Liver (tissue), 8 donors: ENCODE measurements at regions not wholly inside any gene's neighbourhood (a gene's known extent, or its start where the extent isn't known, plus 50 kb on each side); places are given as distances from the start of the nearest gene placed in this dataset.

Source experiments
- DNase-seq: peaks from one replicate; pipeline ENCODE4 v3.0.0-alpha.2; 2017; ENCODE audit warnings: low spot score
- H3K27ac ChIP-seq, 2 donors: one replicate each; pipeline ENCODE4 v1.7.0; 2013; ENCODE audit warnings: inconsistent platforms in 2 of 2, low read length in 2 of 2, control low read depth in 1 of 2, low read depth in 1 of 2, mild to moderate bottlenecking in 1 of 2
- H3K27me3 ChIP-seq, 4 donors: one replicate each; pipeline versions ENCODE4 v1.6.1 to v1.7.0; 2013; ENCODE audit warnings: low read length in 3 of 4, inconsistent platforms in 1 of 4, mild to moderate bottlenecking in 1 of 4, moderate library complexity in 1 of 4; ENCODE audit not compliant: control insufficient read depth in 4 of 4, insufficient read depth in 4 of 4
- H3K36me3 ChIP-seq, 4 donors: one replicate each; pipeline versions ENCODE4 v1.6.1 to v1.7.0; 2013; ENCODE audit warnings: low read length in 3 of 4, mild to moderate bottlenecking in 3 of 4, low read depth in 1 of 4, moderate library complexity in 1 of 4; ENCODE audit not compliant: control insufficient read depth in 4 of 4, insufficient read depth in 3 of 4
- H3K4me1 ChIP-seq, 4 donors: one replicate each; pipeline versions ENCODE4 v1.6.1 to v1.7.0; 2013; ENCODE audit warnings: low read length in 3 of 4, mild to moderate bottlenecking in 3 of 4, moderate library complexity in 1 of 4; ENCODE audit not compliant: control insufficient read depth in 4 of 4, insufficient read depth in 4 of 4
- H3K4me3 ChIP-seq, 3 donors: one replicate each; pipeline versions ENCODE4 v1.6.1 to v1.7.0; 2013; ENCODE audit warnings: low read length in 3 of 3, control low read depth in 1 of 3, low read depth in 1 of 3, mild to moderate bottlenecking in 1 of 3
- H3K9ac ChIP-seq, 2 donors: one replicate each; pipeline ENCODE4 v1.7.0; 2013; ENCODE audit warnings: low read length in 2 of 2, mild to moderate bottlenecking in 2 of 2, moderate library complexity in 2 of 2, control low read depth in 1 of 2, low read depth in 1 of 2
- H3K9me3 ChIP-seq, 4 donors: one replicate each; pipeline versions ENCODE4 v1.6.1 to v1.7.0; 2013; ENCODE audit warnings: low read length in 3 of 4; ENCODE audit not compliant: control insufficient read depth in 4 of 4
- CTCF ChIP-seq: fragments of 150-350 bp; IDR thresholded peaks from 2 replicates; pipeline ENCODE4 v1.5.1; 2017; ENCODE audit warnings: improper control_type of control experiment, low read depth, low read length; ENCODE audit not compliant: missing input control
- EGR1 ChIP-seq, 2 donors: IDR thresholded peaks; 2 replicates each; pipeline ENCODE4 v1.6.1; 2016 to 2018; ENCODE audit warnings: antibody characterized with exemption in 2 of 2, low read depth in 2 of 2
- FOXA2 ChIP-seq: IDR thresholded peaks from 2 replicates; pipeline ENCODE4 v1.6.1; 2016; ENCODE audit warnings: antibody characterized with exemption
- GABPA ChIP-seq, 2 donors: IDR thresholded peaks in 1 of 2; conservative IDR thresholded peaks in 1 of 2; 2 replicates each; pipeline ENCODE4 v1.6.1; 2016; ENCODE audit warnings: antibody characterized with exemption in 2 of 2, mild to moderate bottlenecking in 1 of 2, moderate library complexity in 1 of 2
- JUND ChIP-seq, 2 donors: IDR thresholded peaks; 2 replicates each; pipeline ENCODE4 v1.6.1; 2016; ENCODE audit warnings: antibody characterized with exemption in 2 of 2
- MAX ChIP-seq: IDR thresholded peaks from 2 replicates; pipeline ENCODE4 v1.6.1; 2016; ENCODE audit warnings: antibody characterized with exemption
- RAD21 ChIP-seq, 2 donors: IDR thresholded peaks; 2 replicates each; pipeline ENCODE4 v1.6.1; 2016; ENCODE audit warnings: antibody characterized with exemption in 2 of 2, mild to moderate bottlenecking in 2 of 2
- REST ChIP-seq: IDR thresholded peaks from 2 replicates; pipeline ENCODE4 v1.6.1; 2016; ENCODE audit warnings: antibody characterized with exemption, mild to moderate bottlenecking
- RXRA ChIP-seq, 2 donors: IDR thresholded peaks; 2 replicates each; pipeline ENCODE4 v1.6.1; 2017 to 2018; ENCODE audit warnings: antibody characterized with exemption in 2 of 2, mild to moderate bottlenecking in 1 of 2
- SP1 ChIP-seq: IDR thresholded peaks from 2 replicates; pipeline ENCODE4 v1.6.1; 2018; ENCODE audit warnings: antibody characterized with exemption, mild to moderate bottlenecking
- WGBS: extraction: QIAGEN DNeasy Blood & Tissue Kit; methylation state at CpG from one replicate; pipeline ENCODE4 v1.1.7; 2013; 5-methylcytosine and 5-hydroxymethylcytosine counted together
- TF ChIP-seq, protein P1 (sequence below): IDR thresholded peaks from 2 replicates; pipeline ENCODE4 v1.6.1; 2016; ENCODE audit warnings: antibody characterized with exemption
- TF ChIP-seq, protein P2 (sequence below): IDR thresholded peaks from 2 replicates; pipeline ENCODE4 v1.6.1; 2016; ENCODE audit warnings: antibody characterized with exemption
- donor health status: healthy.
- donor health status: healthy.
- donor health status: healthy.
- donor health status: healthy.
- donor health status: healthy.

DNA sequence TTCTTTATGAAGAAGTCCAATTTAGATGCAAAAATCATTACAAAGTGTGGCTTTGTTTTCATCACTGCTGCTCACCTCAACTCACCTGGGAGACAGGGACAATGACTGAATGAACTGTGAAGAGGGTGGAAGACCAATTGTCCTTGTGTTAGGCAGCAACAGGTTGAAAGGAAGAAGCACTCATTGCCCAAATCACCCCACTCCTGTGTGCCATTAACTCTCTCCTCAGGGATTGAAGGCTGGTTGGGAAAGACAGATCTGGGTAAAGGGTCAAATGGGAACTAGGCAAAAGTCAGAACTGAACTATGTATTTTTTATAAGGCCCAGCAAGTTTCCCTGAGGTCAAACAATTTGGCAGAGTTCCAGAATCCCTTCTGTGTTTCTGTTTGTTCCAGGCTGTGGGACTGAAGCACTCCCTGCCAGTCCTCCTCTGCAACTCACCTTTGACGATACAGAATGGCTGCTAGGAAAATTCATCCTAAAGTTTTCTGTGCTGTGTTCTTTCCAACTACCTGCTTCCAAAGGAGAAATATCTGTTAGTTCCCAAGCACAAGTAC is 68.6 kb upstream of the CCDC39 start:
- no peak overlapping the region for H3K4me3 ChIP-seq
- H3K4me1 ChIP-seq, result no peaks in the 10 kb centered on the region
- peaks cover 0 to under 1% (median under 1%) of the 10 kb centered on the region in 4 donors for H3K27me3 ChIP-seq
- no peaks in the 10 kb centered on the region for H3K9me3 ChIP-seq
- no peak overlapping the region for H3K9ac ChIP-seq
- no peak for TF ChIP-seq RAD21 (IDR thresholded peaks at IDR 0.05)
- no peak for DNase-seq
- no peak overlapping the region for H3K27ac ChIP-seq
- WGBS, result 35% methylated on average over 1 of the region's 1 CpG
- H3K36me3 ChIP-seq, result no peaks in the 10 kb centered on the region

DNA sequence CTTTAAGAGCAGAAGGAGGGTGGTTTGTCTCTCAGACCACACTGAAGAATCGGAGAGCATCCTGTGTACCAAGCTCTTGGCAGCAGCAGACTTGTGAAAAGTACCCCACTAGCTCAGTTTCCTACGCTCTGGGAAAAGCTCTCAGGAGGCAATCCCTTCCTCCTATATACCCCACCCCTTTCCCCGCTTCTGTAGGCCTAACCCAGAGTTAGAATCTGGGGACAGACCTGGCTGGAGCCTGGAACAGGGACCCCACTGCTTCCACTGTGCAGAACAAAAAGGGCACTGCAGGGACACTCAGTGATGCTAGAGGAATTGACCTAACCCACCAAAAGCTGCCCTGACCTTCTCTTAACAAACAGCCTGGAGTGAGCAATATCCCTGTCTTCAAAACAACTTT is 70.0 kb upstream of the CCDC39 start:
- TF ChIP-seq MAX (no peak), FOXA2 (no peak), RXRA (IDR thresholded peaks at IDR 0.05) (no peak), REST (no peak), RAD21 (IDR thresholded peaks at IDR 0.05) (no peak), EGR1 (IDR thresholded peaks at IDR 0.05; ENCODE audit: low read depth in 2 of 2) (no peak), GABPA (IDR thresholded peaks at IDR 0.05 in 1 of 2, conservative IDR thresholded peaks at IDR 0.05 in 1 of 2) (no peak), SP1 (no peak), CTCF (no peak), JUND (IDR thresholded peaks at IDR 0.05) (no peak)
- TF ChIP-seq, protein P1, sequence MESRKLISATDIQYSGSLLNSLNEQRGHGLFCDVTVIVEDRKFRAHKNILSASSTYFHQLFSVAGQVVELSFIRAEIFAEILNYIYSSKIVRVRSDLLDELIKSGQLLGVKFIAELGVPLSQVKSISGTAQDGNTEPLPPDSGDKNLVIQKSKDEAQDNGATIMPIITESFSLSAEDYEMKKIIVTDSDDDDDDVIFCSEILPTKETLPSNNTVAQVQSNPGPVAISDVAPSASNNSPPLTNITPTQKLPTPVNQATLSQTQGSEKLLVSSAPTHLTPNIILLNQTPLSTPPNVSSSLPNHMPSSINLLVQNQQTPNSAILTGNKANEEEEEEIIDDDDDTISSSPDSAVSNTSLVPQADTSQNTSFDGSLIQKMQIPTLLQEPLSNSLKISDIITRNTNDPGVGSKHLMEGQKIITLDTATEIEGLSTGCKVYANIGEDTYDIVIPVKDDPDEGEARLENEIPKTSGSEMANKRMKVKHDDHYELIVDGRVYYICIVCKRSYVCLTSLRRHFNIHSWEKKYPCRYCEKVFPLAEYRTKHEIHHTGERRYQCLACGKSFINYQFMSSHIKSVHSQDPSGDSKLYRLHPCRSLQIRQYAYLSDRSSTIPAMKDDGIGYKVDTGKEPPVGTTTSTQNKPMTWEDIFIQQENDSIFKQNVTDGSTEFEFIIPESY, result no peak
- TF ChIP-seq, protein P2, sequence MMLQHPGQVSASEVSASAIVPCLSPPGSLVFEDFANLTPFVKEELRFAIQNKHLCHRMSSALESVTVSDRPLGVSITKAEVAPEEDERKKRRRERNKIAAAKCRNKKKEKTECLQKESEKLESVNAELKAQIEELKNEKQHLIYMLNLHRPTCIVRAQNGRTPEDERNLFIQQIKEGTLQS, result no peak
- Histone ChIP-seq H3K4me1 (no peaks in the 10 kb centered on the region), H3K4me3 (no peak overlapping the region), H3K9me3 (no peaks in the 10 kb centered on the region), H3K36me3 (no peaks in the 10 kb centered on the region), H3K27me3 (no peaks in the 10 kb centered on the region), H3K9ac (no peak overlapping the region), H3K27ac (no peak overlapping the region)
- WGBS, result 71% methylated on average over 3 of the region's 3 CpGs
- no peak for DNase-seq
